ENCODE measurements at regions not wholly inside any gene's neighbourhood (a gene's known extent, or its start where the extent isn't known, plus 50 kb on each side); places are given as distances from the start of the nearest gene placed in this dataset.
"Not testable (repeated sequence)": the region's sequence is repeated elsewhere in the genome, so short reads cannot be mapped to it uniquely, and the experiment has no call there.

DNA sequence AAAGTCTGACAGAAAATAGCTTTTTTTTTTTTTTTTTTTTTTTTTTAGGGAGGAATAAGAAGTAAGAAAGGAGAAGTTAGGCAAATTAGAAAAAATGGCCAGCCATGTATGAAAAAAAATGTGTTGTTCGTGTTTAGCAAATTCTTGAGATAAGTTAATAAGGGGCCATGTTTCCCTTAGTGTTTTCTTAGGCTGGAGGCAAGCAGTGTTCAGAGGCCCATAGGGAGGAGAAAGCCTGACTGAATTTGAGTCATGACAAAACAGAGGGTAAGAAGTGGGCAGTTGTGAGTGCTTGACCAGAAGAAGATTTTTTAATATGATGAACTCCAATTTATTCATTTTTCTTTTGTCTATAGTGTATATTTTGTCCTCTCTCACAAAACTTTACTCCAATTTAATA, 766.4 kb downstream of the FAM181B start:
- DNase-seq, result no peak

DNA sequence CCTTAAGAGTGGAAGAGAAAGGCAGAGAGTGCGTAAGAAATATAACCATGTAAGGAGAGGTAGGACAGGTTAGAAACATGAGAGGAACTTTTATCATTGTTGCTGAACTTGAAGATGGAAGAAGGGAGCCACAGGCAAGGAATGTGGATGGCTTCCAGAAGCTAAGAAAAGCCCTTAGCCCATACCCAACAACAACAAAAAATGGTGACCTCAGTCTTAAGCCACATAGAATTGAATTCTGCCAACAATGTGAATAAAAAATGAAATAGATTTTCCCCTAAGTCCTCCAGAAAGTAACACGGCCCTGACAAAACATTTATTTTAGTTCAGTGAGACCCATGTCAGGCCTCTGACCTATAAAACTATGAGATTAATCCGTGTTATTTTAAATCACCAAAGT, 767.3 kb downstream of the FAM181B start:
- no peak for DNase-seq

DNA sequence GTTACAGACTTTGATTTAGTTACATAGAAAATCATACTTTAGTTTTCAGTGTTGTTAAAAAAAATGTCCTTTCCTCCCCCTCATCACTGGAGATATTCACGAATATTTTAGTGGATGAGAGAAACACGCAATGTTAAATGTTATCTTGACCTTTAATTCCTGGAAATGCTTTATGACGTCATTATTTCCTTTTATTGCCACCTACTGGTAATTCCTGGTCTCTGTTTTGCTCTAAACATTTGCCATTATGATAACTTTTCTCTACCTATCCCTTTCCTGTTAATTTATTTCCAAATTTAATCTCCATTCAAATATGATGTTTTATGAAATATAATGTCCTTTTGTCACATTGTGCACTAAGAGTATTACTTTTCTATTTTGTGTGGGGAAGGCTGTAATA, 770.6 kb downstream of the FAM181B start:
- no peak for DNase-seq

DNA sequence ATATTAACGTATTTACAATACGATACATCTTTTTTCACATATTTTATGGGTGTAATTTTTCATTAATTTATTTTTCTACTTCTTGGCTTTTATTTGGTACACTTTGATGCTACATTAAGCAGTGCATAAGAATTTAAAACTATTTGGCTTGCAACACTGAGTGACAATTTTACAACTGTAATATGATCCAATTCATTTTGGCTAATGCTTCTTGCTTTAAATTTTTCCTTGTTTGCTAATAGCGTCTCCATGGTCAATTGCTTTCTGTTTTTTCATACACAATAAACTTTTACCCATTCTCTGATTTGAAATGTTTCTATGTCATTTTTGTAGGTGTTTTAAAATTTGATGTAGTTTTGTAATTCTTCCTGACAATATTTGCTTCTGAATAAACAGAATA, 773.2 kb downstream of the FAM181B start:
- no peak for DNase-seq

DNA sequence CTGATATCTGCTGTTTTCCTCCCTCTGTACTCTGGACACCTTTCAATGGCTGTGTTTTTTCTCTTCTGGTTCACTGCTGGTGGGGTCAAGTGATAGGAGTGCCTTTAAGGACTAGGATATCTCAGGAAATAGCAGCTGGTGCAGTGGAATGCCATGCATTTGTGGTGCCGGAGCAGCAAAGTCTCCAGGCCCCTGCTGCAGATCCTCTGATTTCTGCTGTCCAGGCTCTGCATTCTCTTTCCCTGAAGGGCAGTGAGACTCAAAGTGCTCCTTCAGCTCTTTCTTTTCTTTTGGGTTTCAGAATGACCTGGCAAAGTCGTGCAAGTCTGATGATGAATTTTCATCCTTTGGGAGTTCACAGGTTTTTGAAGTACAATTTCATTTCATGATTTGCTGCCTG, 774.3 kb downstream of the FAM181B start:
- no peak for DNase-seq

DNA sequence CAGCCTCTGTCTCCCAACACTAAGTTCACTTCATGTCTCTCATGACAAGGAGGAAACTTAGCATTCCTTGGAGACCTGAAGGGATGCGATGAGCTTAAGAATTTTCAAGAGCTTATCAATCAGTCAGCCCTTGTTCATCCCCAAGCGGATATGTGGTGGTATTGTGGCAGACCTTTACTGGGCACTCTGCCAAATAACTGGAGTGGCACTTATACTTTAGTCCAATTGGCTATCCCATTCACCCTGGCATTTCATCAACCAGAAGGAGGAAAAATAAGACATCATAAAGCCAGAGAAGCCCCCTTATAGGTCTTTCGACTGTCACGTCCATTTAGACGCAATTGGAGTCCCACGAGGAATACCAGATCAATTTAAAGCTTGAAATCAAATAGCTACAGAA, 779.4 kb downstream of the FAM181B start:
- not testable (repeated sequence) for DNase-seq

DNA sequence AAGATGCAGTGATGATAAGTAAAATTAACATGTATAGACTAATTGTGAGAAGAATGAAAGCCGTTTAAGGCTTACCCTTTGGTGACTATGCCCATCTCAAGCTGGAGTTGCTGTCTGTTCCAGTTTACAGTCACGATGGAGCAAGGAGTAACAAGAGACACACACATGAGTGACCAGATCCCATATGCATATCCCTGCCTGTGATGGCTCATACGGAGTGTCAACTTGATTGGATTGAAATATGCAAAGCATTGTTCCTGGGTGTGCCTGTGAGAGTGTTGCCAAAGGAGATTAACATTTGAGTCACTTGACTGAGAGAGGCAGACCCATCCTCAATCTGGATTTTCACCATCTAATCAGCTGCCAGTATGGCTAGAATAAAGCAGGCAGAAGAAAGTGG, 786.8 kb downstream of the FAM181B start:
- DNase-seq, result no peak

DNA sequence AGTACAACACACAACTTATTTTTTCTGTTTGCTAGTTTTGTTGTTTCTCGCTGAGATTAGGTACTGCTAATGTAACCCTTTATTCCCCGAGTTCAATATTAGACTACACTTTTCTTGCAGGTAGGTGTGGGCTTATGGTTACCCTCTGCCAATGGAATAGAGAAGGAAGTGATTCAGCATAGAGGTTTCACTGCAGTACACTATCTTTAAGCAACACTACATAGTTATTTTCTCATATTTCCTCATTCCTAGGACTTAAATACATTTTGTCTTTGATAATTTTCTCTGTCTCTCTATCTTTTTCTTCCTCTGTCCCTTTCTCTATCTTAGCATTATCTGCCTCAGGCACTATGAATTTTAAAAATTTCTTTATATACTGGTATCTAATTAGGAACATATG, 791.0 kb downstream of the FAM181B start:
- no peak for DNase-seq

DNA sequence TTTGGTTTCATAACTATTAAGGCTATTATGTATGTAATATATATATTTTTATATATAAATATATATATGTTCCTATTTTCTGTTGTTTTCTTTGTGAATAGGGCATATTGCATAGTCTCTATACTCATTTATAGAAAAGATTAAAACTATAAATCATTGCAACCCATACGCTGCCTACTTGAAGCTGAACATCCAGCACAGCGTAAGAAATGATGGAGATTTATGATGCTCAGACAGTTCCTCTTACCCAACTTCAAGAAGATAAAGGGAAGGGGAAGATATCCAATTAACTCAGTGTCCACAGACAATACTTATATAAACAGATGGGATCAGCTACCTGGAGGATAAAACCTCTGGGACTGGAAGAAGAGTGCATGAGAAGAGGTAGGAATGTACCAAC, 791.7 kb downstream of the FAM181B start:
- DNase-seq, result no peak

DNA sequence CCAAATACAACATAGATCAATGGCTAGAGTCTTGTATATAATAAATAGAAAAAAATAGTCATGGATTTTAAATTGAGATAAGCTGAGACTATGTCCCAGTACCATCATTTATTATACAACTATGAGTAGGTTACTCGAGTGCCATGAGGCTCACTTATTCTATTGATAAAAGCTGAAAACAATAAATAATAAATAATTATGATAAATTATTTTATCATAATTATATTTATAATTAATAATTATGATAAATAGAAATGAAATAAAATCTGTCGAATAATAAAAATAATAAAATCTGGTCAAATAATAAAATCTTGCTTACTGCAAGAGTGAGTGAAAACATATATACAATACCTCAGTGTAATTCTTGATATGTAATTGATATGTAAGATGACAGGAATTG, 801.4 kb downstream of the FAM181B start:
- no peak for DNase-seq

DNA sequence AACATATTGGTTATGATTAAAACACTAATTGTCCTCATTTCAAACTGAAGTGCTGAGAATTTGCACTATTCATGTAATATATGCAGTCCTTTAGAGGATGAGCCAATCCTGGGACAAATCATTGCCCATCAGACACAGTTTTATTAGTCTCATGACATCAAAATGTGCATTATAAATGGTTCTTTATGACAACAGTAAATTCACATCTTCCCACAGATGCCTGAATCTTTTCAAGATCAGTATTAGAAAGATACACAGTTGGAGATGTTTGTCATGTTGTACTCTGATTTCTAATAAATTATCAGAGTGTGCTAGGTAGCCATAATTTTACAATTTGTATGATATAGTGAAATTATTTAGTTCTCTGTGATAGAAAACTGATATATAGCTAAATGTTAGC, 813.5 kb downstream of the FAM181B start:
- DNase-seq, result no peak

DNA sequence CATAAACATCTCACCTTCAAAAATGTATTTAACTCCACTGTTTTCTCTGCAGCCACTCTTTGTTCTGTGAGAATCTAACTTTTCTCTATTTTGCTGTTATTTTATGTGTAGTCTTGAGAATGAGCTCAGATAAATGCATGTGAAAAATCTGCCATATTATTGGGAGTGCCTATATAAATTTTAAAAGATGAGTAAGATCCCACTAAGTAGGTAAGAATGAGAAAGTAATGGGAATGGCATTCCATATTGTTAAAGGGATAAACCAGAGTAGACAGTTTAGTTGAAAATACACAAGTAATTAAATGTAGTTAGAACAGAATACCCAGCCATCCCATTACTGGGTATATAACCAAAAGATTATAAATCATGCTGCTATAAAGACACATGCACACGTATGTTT, 817.2 kb downstream of the FAM181B start:
- no peak for DNase-seq

DNA sequence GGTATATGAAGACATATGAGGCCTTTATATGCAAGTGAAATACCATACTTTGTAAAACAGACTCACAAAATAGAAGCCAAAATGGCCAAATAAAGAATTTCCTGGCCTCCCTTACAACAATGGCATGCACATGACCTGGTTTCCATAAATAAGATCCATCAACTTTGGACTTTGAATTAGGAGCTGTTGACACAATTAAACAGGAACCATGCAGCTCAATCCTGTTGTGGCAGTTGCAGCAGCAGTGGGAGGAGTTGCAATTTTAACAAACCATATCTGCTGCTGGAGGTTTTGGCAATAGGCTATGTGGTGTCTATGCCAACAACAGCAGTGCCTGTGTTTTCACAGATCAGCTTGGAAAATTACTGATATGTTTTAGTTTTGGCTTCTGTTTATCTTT, 818.6 kb downstream of the FAM181B start:
- DNase-seq, result no peak

DNA sequence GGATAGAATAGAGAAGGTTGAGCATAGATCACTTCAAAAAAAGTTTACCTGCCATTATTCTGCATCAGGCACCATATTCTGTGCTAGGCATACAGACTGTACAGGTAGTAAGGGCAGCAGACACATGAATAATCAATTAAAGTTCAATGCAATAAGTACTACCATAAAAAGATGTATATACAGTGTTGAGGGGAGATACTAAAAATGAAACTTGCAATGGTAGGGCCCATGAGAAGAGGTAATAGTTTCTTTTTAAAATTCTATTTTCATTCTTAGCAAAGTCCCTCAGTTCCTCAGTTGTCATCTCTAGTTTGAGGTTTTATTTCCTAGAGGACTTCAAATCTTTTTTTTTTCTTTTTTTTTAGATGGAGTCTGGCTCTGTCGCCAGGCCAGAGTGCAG, 819.9 kb downstream of the FAM181B start:
- DNase-seq, result no peak

DNA sequence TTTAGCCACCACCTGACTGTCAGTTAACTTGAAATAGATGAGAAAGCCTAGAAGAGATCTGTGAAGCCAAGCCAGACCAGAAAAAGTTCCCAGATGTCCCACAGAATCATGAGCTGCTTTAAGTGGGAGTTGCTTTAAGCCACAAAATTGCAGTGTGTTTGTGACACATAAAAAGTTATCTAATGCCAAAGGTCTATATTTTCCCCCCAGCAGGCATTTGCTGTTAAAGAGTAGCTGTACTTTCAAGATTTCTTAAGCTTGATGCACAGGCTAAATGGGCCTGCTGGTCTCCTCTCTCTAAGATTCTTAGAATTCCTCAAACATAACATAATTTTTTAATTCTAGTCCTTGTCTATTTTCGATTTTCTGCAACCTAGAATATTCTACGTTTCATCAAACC, 825.7 kb downstream of the FAM181B start:
- no peak for DNase-seq

DNA sequence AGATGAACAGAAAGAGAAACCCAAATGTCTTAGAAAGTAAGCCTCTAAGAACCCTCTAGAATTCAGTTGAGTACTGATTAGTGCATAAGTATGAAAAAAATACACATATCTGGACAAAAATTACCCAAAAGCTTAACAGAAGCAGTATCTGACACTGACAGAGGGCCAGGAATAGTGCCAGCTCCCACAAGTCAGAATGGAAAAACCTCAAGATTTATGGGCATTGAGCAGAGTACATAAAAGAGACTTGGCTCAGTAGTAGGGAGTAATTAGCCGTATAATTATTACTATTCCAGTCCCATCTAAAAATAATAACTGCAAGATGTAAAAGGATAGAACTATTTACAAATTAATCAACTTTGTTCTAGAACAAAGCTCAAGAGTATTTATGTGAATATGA, 834.5 kb downstream of the FAM181B start:
- no peak for DNase-seq

DNA sequence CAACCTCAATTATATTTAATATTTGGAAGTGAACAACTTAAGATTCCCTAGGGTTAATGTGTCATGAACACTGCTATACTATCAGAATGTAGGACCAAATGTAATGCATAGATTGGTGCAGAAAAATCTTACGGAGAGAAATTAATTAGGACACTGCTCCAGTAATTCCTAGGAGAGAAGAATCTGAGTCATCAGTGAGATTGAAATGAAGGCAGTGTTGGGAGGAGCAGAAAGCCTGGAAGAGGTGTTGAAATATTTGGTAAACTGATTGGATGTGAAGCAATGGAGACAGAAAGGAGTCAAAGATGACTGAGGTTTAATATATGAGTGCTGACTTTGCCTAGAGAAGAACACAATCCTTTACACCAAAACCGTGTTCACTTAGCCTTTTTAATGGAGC, 836.0 kb downstream of the FAM181B start:
- DNase-seq, result no peak

DNA sequence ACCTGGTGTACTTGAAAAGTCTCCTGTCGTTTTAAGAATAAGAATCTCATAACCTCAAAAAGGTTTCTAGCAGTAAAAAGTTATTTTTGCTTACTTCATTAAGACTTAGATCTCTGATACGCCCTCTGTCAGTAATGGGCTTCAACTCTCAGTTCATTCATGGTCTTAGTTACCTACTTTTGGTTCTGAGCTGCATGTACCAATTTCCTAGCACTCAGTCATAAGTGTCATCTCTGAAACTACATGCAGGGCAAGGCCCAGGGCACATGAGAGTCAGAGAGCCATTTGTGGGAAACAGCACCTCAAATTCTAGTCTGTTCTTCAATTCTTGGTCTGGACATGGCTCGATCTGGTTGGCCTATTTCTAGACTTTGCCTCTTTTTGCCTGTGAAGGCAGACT, 838.4 kb downstream of the FAM181B start:
- no peak for DNase-seq

DNA sequence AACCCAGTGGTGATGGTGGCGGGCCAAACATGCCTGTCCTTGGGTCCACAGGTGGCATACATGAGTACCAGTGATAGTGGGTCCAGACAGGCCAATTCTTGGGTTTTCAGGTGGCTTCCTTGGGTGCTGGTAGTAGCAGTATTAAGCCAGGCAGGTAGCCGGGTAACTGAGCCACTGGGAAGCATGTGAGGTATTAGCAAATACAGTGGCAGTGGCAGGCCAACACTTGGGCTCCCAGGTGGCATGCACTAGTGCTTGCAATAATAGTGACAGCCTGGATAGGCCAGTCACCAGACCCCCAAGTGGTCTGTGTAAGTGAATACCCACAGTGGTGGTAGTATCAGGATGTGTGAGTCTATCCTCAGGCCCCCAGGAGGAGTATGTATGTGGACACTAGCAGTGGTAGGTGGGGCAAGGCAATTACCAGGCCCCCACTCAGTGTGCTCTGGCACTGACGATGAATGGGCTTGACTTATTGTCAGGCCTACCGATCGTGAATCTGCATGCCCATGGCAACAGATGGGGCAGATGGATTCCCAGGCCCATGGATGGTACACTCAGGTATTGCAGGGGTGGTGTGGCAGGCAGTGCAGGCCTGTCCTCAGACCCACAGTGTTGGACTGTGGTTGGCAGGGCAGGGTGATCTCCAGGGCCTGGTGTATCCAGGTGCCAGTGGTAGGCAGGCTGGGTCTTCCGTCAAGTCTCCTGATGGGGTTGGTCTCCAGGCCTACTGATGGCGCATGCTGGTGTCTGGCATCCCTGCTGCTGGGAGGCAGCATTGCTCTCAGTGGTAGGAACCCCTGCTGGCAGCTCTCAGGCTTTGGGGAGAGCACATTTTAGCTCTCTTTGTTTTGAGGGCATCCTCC, 840.7 kb downstream of the FAM181B start:
- DNase-seq, result no peak

DNA sequence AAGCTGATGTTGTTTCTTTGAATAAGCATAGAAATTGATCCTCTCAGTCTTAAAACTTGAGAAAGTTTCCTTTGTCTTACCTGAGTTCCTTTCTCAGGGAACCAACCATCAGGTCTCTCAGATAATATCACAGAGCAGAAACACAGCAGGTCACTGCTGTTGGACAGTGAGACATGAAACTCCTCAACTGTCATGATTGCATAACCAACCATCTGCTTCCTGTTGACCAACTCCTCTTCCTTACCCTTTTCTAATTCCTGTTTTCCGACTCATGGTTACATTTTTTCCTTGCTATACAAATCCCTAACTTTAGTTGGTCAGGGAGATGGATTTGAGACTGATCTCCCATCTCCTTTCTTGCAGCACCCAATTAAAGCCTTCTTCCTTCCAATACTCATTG, 845.3 kb downstream of the FAM181B start:
- DNase-seq, result no peak

DNA sequence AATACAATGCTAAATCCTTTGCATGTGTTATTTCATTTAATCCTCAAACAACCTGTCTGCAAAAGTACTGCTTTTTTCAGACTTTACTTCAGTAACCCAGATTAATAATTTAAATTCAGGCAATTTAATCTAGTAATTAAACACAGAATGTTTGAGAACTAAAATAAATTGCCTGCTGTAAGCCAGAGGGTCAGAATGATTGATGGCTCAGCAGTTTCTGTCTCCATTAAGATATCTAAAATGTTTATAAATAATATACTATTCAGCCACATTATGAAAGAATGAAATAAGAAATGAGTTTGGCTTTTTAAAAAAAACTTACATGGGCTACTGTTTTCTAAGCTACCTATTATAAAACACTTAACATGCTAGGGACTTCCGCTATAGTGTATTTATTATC, 846.0 kb downstream of the FAM181B start:
- DNase-seq, result no peak

DNA sequence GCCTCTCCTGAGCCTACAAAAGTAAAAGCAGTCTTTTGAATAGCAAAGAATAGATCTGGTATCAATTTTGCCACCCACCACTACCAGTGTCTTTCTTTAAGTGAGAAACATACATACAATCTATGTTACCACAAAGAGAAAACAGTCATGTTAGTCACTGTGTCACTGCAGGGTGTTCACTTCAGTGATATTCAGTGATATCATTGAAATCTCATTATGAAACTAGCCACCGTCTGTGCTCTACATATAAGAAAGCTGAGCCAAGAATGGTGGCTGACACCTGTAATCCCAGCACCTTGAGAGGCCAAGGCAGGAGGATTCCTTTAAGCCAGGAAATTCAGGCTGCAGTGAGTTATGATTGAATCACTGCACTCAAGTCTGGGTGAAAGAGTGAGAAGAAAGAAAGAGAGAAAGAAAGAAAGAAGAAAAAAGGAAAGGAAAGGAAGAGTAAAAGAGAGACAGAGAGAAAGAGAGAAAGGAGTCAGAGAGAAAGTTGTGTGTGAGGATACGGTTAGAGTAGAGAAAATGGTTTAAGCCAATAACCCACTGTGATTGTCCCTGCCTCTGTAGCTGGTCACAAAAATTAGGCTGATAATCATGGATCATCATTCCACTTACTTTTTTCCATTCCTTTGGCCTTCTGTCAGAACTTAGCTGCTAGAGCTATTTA, 847.1 kb downstream of the FAM181B start:
- DNase-seq, result no peak

DNA sequence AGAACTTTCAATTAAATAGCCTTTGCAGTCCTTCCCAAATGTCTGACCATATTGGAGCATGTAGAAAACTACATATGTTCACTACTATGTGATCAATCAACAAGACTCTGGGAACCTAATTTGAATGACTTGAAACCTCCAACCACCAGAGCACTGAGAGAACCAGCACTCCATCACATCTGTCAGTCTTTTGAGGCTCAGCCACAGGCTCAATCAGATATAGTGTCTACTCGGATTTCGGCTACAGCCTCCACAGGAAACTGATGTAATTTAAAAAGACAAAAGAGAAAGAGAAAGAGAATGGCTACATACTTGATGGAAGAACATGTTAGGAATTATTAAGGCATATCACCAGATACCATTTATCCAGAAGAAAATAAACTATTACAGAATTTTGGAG, 859.0 kb downstream of the FAM181B start:
- no peak for DNase-seq

DNA sequence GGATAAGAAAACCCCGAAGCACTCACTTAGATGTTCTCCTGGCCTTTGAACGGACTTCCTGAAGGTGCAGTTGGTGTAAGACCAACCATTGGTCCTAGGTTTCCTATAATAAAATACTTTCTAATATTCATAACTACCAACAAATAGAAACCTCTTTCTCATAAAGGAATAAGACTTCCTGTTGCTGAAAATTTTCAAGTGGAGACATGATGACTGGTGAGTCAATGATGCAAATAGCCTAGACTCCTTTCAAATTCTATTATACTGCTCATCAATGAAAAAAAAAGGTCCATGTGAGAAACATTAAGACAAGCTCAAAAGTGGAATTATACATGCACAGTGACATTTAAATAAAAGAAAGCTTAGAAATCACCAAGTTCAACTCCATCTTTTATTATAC, 862.8 kb downstream of the FAM181B start:
- no peak for DNase-seq

DNA sequence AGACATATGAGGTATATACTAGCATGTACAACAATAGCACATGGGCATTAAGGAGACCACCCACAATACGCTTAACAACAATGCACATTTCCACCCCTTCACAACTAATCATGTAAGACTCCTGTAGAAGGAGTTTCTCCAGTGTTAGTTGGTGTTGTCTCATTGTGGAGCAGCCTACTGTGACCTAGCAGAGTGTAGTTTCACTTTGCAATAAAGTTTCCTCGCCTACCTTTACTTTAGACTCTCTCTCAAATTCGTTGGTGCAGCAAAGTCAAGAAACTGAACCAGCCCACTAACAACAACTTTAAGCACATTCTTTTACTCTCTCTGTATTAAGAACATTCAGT, 863.6 kb downstream of the FAM181B start:
- no peak for DNase-seq

Measured in NCI-H2171 treated with DMSO at 0.1 percent for 48 hours (cell line).